HEK293 (cell line): ENCODE measurements at regions not wholly inside any gene's neighbourhood (a gene's known extent, or its start where the extent isn't known, plus 50 kb on each side); places are given as distances from the start of the nearest gene placed in this dataset.

ENCODE experiments used
- CTCF ChIA-PET: fragments of 350-600 bp; formaldehyde crosslinking; extraction: SDS; loops from one replicate; lab custom pipeline; 2021; ENCODE audit warnings: antibody characterized with exemption; lab: Yijun Ruan, JAX
- POLR2A ChIA-PET: fragments of 300-600 bp; formaldehyde crosslinking; extraction: SDS; loops from one replicate; lab custom pipeline; 2020; ENCODE audit warnings: antibody characterized with exemption, inconsistent platforms; lab: Yijun Ruan, JAX
- H3K27ac ChIP-seq: fragments of 200-500 bp; sonication (Bioruptor generic); 2 replicates; pipeline ENCODE4 v1.5.1; 2014; ENCODE audit warnings: low read depth, low read length, control low read depth, inconsistent platforms; ENCODE audit errors: extremely low read depth
- H3K36me3 ChIP-seq, 2 experiments: fragments of 200-500 bp in 1 of 2; sonication (Bioruptor generic) in 1 of 2; 1 replicate in 1 of 2; 2 replicates in 1 of 2; pipeline ENCODE4 v1.5.1; 2014 to 2017; ENCODE audit warnings: inconsistent platforms in 2 of 2, low read length in 2 of 2; ENCODE audit not compliant: control insufficient read depth in 2 of 2, insufficient read depth in 1 of 2
- H3K4me1 ChIP-seq: fragments of 200-500 bp; sonication (Bioruptor generic); 2 replicates; pipeline ENCODE4 v1.5.1; 2014; ENCODE audit warnings: mild to moderate bottlenecking, low read length, inconsistent platforms; ENCODE audit not compliant: control insufficient read depth, insufficient read depth
- H3K4me3 ChIP-seq: 2 replicates; pipeline ENCODE4 v1.5.1; 2011; ENCODE audit warnings: low read depth, mild to moderate bottlenecking, control low read depth, low read length, moderate library complexity
- H3K9me3 ChIP-seq: fragments of 200-500 bp; sonication (Bioruptor generic); 2 replicates; pipeline ENCODE4 v1.5.1; 2014; ENCODE audit warnings: low read depth, low read length, inconsistent platforms; ENCODE audit not compliant: control insufficient read depth, insufficient read depth
- IKZF3 ChIP-seq: fragments of 450-650 bp; IDR thresholded peaks from 2 replicates; pipeline ENCODE4 v1.5.0; 2018; ENCODE audit warnings: missing biosample characterization, mild to moderate bottlenecking, missing genetic modification characterization, moderate library complexity
- OSR2 ChIP-seq: fragments of 450-650 bp; formaldehyde crosslinking; IDR thresholded peaks from 2 replicates; pipeline ENCODE4 v1.5.1; 2016; ENCODE audit warnings: missing biosample characterization, missing genetic modification characterization
- SETDB1 ChIP-seq: IDR thresholded peaks from one replicate; pipeline ENCODE4 v1.6.1; 2017; ENCODE audit warnings: mild to moderate bottlenecking, low read length, moderate library complexity, mixed read lengths; ENCODE audit not compliant: insufficient read length
- SP7 ChIP-seq: fragments of 450-650 bp; formaldehyde crosslinking; IDR thresholded peaks from 2 replicates; pipeline ENCODE4 v1.5.1; 2016; ENCODE audit warnings: missing biosample characterization, missing genetic modification characterization
- ZBTB21 ChIP-seq: fragments of 450-650 bp; formaldehyde crosslinking; IDR thresholded peaks from 2 replicates; pipeline ENCODE4 v1.5.1; 2017; ENCODE audit warnings: missing biosample characterization, missing genetic modification characterization
- ZNF184 ChIP-seq: fragments of 450-650 bp; IDR thresholded peaks from 2 replicates; pipeline ENCODE4 v1.5.1; 2018; ENCODE audit warnings: missing biosample characterization, mild to moderate bottlenecking, missing genetic modification characterization
- ZNF266 ChIP-seq: fragments of 450-650 bp; formaldehyde crosslinking; IDR thresholded peaks from 2 replicates; pipeline ENCODE4 v1.5.1; 2016; ENCODE audit warnings: missing biosample characterization, missing genetic modification characterization, low read depth
- ZNF394 ChIP-seq: fragments of 450-650 bp; formaldehyde crosslinking; IDR thresholded peaks from 2 replicates; pipeline ENCODE4 v1.5.1; 2016; ENCODE audit warnings: missing biosample characterization, missing genetic modification characterization, mild to moderate bottlenecking, moderate library complexity, borderline replicate concordance
- ZNF426 ChIP-seq: fragments of 450-650 bp; formaldehyde crosslinking; IDR thresholded peaks from 2 replicates; pipeline ENCODE4 v1.5.1; 2017; ENCODE audit warnings: missing biosample characterization, missing genetic modification characterization, mild to moderate bottlenecking, inconsistent platforms, moderate library complexity
- ZNF510 ChIP-seq: fragments of 450-650 bp; formaldehyde crosslinking; IDR thresholded peaks from 2 replicates; pipeline ENCODE4 v1.5.1; 2018; ENCODE audit warnings: mild to moderate bottlenecking, missing genetic modification characterization, missing biosample characterization; ENCODE audit not compliant: insufficient replicate concordance
- ZNF571 ChIP-seq: fragments of 450-650 bp; formaldehyde crosslinking; IDR thresholded peaks from 2 replicates; pipeline ENCODE4 v1.5.0; 2017; ENCODE audit warnings: missing biosample characterization, missing genetic modification characterization
- ZNF654 ChIP-seq: fragments of 450-650 bp; formaldehyde crosslinking; IDR thresholded peaks from 2 replicates; pipeline ENCODE4 v1.5.1; 2016; ENCODE audit warnings: low read depth, missing biosample characterization, missing genetic modification characterization
- ZNF660 ChIP-seq: fragments of 450-650 bp; IDR thresholded peaks from 2 replicates; pipeline ENCODE4 v1.5.1; 2018; ENCODE audit warnings: missing biosample characterization, mild to moderate bottlenecking, missing genetic modification characterization
- ZNF747 ChIP-seq: fragments of 450-650 bp; formaldehyde crosslinking; IDR thresholded peaks from 2 replicates; pipeline ENCODE4 v1.5.1; 2016; ENCODE audit warnings: missing biosample characterization, missing genetic modification characterization
- ZNF76 ChIP-seq: fragments of 450-650 bp; formaldehyde crosslinking; IDR thresholded peaks from 2 replicates; pipeline ENCODE4; 2016; ENCODE audit warnings: low read depth, missing biosample characterization, missing genetic modification characterization, borderline replicate concordance
- ZNF791 ChIP-seq: fragments of 450-650 bp; formaldehyde crosslinking; IDR thresholded peaks from 2 replicates; pipeline ENCODE4 v1.5.1; 2016; ENCODE audit warnings: missing biosample characterization, missing genetic modification characterization
- ZSCAN23 ChIP-seq: fragments of 450-650 bp; formaldehyde crosslinking; IDR thresholded peaks from 2 replicates; pipeline ENCODE4 v1.5.1; 2016; ENCODE audit warnings: missing biosample characterization, missing genetic modification characterization
- TF ChIP-seq, protein P1 (sequence below): fragments of 450-650 bp; formaldehyde crosslinking; IDR thresholded peaks from 2 replicates; pipeline ENCODE4 v1.5.1; 2016; ENCODE audit warnings: missing biosample characterization, missing genetic modification characterization, low read depth
- TF ChIP-seq, protein P2 (sequence below): fragments of 450-650 bp; formaldehyde crosslinking; conservative IDR thresholded peaks from 2 replicates; pipeline ENCODE4 v1.5.1; 2016; ENCODE audit warnings: low read depth, missing biosample characterization, missing genetic modification characterization
- TF ChIP-seq, protein P3 (sequence below): fragments of 450-650 bp; formaldehyde crosslinking; IDR thresholded peaks from 2 replicates; pipeline ENCODE4 v1.5.1; 2016; ENCODE audit warnings: missing biosample characterization, missing genetic modification characterization

DNA sequence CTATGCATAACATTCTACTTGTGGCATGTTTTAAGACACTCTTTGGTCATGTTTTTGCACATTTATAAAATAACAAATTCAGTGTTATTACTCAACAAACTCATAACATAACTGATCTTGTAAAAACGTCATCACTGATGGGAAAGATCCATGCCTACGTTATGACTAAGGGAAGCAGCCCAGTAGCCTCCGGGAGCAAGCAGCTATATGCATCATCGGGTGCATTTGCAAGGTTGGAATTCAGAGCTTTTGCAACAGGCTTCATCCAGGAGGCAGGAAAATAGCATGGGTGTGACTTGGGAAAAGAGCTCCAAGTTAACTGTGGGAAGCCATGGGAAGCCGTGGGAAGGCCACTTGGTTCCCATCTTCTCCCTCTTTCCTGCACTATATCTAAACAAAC lies 271.6 kb upstream of the SGK1 start:
- Histone ChIP-seq H3K36me3 (no peaks in the 10 kb centered on the region), H3K9me3 (no peaks in the 10 kb centered on the region), H3K4me1 (no peaks in the 10 kb centered on the region; the same call in 1 of the 2 replicates), H3K27ac (no peak overlapping the region), H3K4me3 (no peak overlapping the region)
- POLR2A ChIA-PET = no interaction called here
- CTCF ChIA-PET = interaction anchor here (0.6 to 1.3 kb wide), 4 partner anchors 10 to 310 kb away, joined by 3 read pairs; no protein-coding TSS in a partner anchor
- TF ChIP-seq IKZF3 (0 out of 2 replicates have a peak, but pooled peaks have one; percentile 28), ZNF654 (tag by site-specific recombination) (no peak), ZNF571 (no peak), ZNF184 (no peak), ZNF266 (tag by site-specific recombination) (no peak), OSR2 (tag by site-specific recombination) (peak; percentile 42; the same call in 1 of the 2 replicates), ZNF76 (no peak), ZNF747 (tag by site-specific recombination) (no peak)

DNA sequence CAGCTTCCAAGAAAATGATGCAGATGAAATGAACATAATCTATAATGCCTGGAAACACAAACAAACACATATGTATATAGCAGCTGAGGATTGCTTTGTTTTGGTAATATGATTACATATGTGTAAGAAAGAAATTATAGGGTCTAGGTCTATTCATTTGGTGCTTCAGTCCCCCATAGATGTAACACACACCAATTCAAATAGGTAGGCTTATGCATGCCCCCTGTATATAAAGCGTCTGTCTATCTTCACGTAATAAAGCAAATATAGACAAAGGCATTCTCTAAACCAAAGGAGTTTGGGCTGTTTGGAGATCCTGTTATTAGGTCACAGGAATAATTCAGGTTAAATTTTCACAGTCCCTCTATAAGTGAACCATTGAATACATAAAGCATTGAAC lies 270.4 kb upstream of the SGK1 start:
- Histone ChIP-seq H3K27ac (no peak overlapping the region), H3K4me3 (no peak overlapping the region), H3K9me3 (no peaks in the 10 kb centered on the region), H3K4me1 (no peaks in the 10 kb centered on the region; the same call in 1 of the 2 replicates), H3K36me3 (no peaks in the 10 kb centered on the region)
- ChIA-PET POLR2A (interaction anchor here (0.7 kb wide), 1 partner anchor 1083 kb away, joined by 3 read pairs; no protein-coding TSS in a partner anchor), CTCF (interaction anchor here (0.6 to 1.6 kb wide), 4 partner anchors 10 to 879 kb away, joined by 3 to 4 read pairs (median 4); no protein-coding TSS in a partner anchor)
- TF ChIP-seq ZNF426 (tag by site-specific recombination) (no peak), SETDB1 (peak; percentile 64), ZNF510 (no peak), ZNF791 (tag by site-specific recombination) (peak; percentile 91)

DNA sequence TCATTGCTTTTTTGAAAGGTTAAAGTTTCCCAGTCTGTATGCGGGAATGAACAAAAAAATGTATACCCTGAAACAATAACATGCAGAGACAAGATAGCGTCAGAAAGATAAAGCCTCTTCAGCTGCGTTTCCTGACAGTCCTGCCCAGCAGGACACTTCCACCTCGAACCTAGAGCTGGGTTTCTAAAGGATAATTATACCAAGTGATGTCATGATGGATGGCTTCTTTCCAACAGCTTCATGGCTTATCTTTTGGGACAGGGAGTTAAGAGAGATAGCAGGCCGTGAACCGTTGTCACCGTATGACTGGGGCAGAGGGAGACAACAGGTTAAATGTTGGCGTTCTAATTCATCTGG lies 267.6 kb upstream of the SGK1 start:
- Histone ChIP-seq H3K4me1 (no peaks in the 10 kb centered on the region; the same call in 1 of the 2 replicates), H3K27ac (no peak overlapping the region), H3K4me3 (no peak overlapping the region), H3K36me3 (no peaks in the 10 kb centered on the region), H3K9me3 (no peaks in the 10 kb centered on the region)
- CTCF ChIA-PET = interaction anchor here (1.3 kb wide), 1 partner anchor 55 kb away, joined by 4 read pairs; no protein-coding TSS in a partner anchor
- POLR2A ChIA-PET = no interaction called here
- TF ChIP-seq ZSCAN23 (tag by site-specific recombination) (0 out of 2 replicates have a peak, but pooled peaks have one; percentile 33), ZBTB21 (tag by site-specific recombination) (0 out of 2 replicates have a peak, but pooled peaks have one; percentile 31), ZNF660 (tag by site-specific recombination) (0 out of 2 replicates have a peak, but pooled peaks have one; percentile 31), OSR2 (tag by site-specific recombination) (peak; percentile 31; the same call in 1 of the 2 replicates), SP7 (tag by site-specific recombination) (peak; percentile 59; the same call in 1 of the 2 replicates), ZNF394 (tag by site-specific recombination) (0 out of 2 replicates have a peak, but pooled peaks have one; percentile 21)
- TF ChIP-seq, protein P1, sequence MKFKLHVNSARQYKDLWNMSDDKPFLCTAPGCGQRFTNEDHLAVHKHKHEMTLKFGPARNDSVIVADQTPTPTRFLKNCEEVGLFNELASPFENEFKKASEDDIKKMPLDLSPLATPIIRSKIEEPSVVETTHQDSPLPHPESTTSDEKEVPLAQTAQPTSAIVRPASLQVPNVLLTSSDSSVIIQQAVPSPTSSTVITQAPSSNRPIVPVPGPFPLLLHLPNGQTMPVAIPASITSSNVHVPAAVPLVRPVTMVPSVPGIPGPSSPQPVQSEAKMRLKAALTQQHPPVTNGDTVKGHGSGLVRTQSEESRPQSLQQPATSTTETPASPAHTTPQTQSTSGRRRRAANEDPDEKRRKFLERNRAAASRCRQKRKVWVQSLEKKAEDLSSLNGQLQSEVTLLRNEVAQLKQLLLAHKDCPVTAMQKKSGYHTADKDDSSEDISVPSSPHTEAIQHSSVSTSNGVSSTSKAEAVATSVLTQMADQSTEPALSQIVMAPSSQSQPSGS (tag by site-specific recombination) = peak; percentile 55; the same call in 1 of the 2 replicates
- TF ChIP-seq, protein P2, sequence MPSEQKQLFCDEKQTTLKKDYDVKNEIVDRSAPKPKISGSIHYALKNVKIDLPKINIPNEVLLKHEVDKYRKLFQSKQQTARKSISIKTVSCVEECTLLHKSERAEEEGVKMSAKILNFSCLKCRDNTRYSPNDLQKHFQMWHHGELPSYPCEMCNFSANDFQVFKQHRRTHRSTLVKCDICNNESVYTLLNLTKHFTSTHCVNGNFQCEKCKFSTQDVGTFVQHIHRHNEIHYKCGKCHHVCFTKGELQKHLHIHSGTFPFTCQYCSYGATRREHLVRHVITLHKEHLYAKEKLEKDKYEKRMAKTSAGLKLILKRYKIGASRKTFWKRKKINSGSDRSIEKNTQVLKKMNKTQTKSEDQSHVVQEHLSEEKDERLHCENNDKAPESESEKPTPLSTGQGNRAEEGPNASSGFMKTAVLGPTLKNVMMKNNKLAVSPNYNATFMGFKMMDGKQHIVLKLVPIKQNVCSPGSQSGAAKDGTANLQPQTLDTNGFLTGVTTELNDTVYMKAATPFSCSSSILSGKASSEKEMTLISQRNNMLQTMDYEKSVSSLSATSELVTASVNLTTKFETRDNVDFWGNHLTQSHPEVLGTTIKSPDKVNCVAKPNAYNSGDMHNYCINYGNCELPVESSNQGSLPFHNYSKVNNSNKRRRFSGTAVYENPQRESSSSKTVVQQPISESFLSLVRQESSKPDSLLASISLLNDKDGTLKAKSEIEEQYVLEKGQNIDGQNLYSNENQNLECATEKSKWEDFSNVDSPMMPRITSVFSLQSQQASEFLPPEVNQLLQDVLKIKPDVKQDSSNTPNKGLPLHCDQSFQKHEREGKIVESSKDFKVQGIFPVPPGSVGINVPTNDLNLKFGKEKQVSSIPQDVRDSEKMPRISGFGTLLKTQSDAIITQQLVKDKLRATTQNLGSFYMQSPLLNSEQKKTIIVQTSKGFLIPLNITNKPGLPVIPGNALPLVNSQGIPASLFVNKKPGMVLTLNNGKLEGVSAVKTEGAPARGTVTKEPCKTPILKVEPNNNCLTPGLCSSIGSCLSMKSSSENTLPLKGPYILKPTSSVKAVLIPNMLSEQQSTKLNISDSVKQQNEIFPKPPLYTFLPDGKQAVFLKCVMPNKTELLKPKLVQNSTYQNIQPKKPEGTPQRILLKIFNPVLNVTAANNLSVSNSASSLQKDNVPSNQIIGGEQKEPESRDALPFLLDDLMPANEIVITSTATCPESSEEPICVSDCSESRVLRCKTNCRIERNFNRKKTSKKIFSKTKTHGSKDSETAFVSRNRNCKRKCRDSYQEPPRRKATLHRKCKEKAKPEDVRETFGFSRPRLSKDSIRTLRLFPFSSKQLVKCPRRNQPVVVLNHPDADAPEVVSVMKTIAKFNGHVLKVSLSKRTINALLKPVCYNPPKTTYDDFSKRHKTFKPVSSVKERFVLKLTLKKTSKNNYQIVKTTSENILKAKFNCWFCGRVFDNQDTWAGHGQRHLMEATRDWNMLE (tag by site-specific recombination) = peak; percentile 35; the same call in 1 of the 2 replicates
- TF ChIP-seq, protein P3, sequence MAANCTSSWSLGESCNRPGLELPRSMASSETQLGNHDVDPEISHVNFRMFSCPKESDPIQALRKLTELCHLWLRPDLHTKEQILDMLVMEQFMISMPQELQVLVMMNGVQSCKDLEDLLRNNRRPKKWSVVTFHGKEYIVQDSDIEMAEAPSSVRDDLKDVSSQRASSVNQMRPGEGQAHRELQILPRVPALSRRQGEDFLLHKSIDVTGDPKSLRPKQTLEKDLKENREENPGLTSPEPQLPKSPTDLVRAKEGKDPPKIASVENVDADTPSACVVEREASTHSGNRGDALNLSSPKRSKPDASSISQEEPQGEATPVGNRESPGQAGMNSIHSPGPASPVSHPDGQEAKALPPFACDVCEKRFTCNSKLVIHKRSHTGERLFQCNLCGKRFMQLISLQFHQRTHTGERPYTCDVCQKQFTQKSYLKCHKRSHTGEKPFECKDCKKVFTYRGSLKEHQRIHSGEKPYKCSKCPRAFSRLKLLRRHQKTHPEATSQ (tag by site-specific recombination) = no peak
